HL-60 (cell line): ENCODE measurements at regions not wholly inside any gene's neighbourhood (a gene's known extent, or its start where the extent isn't known, plus 50 kb on each side); places are given as distances from the start of the nearest gene placed in this dataset.

Source experiments
- CTCF ChIP-seq: IDR thresholded peaks from one replicate; pipeline ENCODE4 v1.5.1; 2011; ENCODE audit warnings: low read length, control low read depth, inconsistent platforms; ENCODE audit not compliant: insufficient read depth
- POLR2AphosphoS5 ChIP-seq: IDR thresholded peaks from 2 replicates; pipeline ENCODE4 v1.6.1; 2012; ENCODE audit warnings: low read depth

- TF ChIP-seq CTCF (no peak), POLR2AphosphoS5 (no peak)
Measured at GRCh38 chr3:69684309-69684961, 54.8 kb upstream of the MITF start.
